Lung (tissue), 11 donors: ENCODE measurements at regions not wholly inside any gene's neighbourhood (a gene's known extent, or its start where the extent isn't known, plus 50 kb on each side); places are given as distances from the start of the nearest gene placed in this dataset.
A peak's percentile ranks its signal among the peaks of the same experiment; 100 is the strongest.

Experiments used
- ATAC-seq: fragments of 200-7000 bp; cut with Tn5 transposase; one replicate; pipeline ENCODE4 v1.9.1; 2020; ENCODE audit warnings: moderate number of reproducible peaks; ENCODE audit not compliant: insufficient read depth, low FRiP score
- DNase-seq, 3 donors: peaks; one replicate each; pipeline ENCODE4 v3.0.0-alpha.2; 2013 to 2017
- H3K27ac ChIP-seq, 2 donors: one replicate each; pipeline ENCODE4 v1.5.1; 2013; ENCODE audit warnings: mild to moderate bottlenecking in 2 of 2, moderate library complexity in 2 of 2, control low read depth in 1 of 2, inconsistent platforms in 1 of 2, low read depth in 1 of 2, low read length in 1 of 2
- H3K27me3 ChIP-seq, 3 donors: one replicate each; pipeline ENCODE4 v1.5.1; 2013; ENCODE audit warnings: low read length in 2 of 3; ENCODE audit not compliant: control insufficient read depth in 3 of 3, insufficient read depth in 3 of 3
- H3K36me3 ChIP-seq, 4 donors: one replicate each; pipeline ENCODE4 v1.5.1; 2013; ENCODE audit warnings: low read length in 4 of 4, mild to moderate bottlenecking in 1 of 4, moderate library complexity in 1 of 4; ENCODE audit not compliant: control insufficient read depth in 4 of 4, insufficient read depth in 4 of 4
- H3K4me1 ChIP-seq, 5 donors: one replicate each; pipeline ENCODE4 v1.5.1; 2013; ENCODE audit warnings: low read length in 5 of 5, mild to moderate bottlenecking in 2 of 5, moderate library complexity in 1 of 5; ENCODE audit not compliant: control insufficient read depth in 5 of 5, insufficient read depth in 5 of 5
- H3K4me3 ChIP-seq: one replicate; pipeline ENCODE4 v1.5.1; 2013; ENCODE audit warnings: mild to moderate bottlenecking, control low read depth, moderate library complexity
- H3K9ac ChIP-seq, 2 donors: one replicate each; pipeline ENCODE4 v1.5.1; 2013; ENCODE audit warnings: low read length in 2 of 2, control low read depth in 1 of 2; ENCODE audit not compliant: insufficient read depth in 1 of 2
- H3K9me3 ChIP-seq, 4 donors: one replicate each; pipeline ENCODE4 v1.5.1; 2013; ENCODE audit warnings: low read length in 3 of 4, mild to moderate bottlenecking in 1 of 4, moderate library complexity in 1 of 4; ENCODE audit not compliant: control insufficient read depth in 4 of 4, insufficient read depth in 3 of 4
- CTCF ChIP-seq: IDR thresholded peaks from 2 replicates; pipeline ENCODE4 v1.5.1; 2012; ENCODE audit warnings: mild to moderate bottlenecking; ENCODE audit errors: control extremely low read depth, extremely low read depth
- WGBS, 2 donors: extraction: QIAGEN DNeasy Blood & Tissue Kit; methylation state at CpG; one replicate each; pipeline ENCODE4 v1.1.7; 2013; 5-methylcytosine and 5-hydroxymethylcytosine counted together
- donor health status: control.
- donor health status: control.
- donor health status: Bipolar disorder and iron deficiency.
- donor health status: healthy.
- donor health status: DM: yes; HTN: yes; CAD: no.

GRCh38 chr2:58984731-58985130 is 743.6 kb upstream of the FANCL start:
- no peaks in the 10 kb centered on the region for H3K36me3 ChIP-seq
- H3K4me3 ChIP-seq = no peak overlapping the region
- ATAC-seq (no peak), DNase-seq (no peak)
- H3K4me1 ChIP-seq = no peaks in the 10 kb centered on the region
- WGBS, 2 donors = 20 to 22% methylated on average over 1 of the region's 1 CpG
- H3K27ac ChIP-seq = no peak overlapping the region
- no peak for TF ChIP-seq CTCF
- H3K27me3 ChIP-seq = no peaks in the 10 kb centered on the region
- H3K9ac ChIP-seq = no peak overlapping the region
- H3K9me3 ChIP-seq = no peaks in the 10 kb centered on the region

GRCh38 chr2:58983111-58983510 is 742.0 kb upstream of the FANCL start:
- DNase-seq = no peak
- no peaks in the 10 kb centered on the region for H3K4me1 ChIP-seq
- ATAC-seq = no peak
- 94% methylated on average over 4 of the region's 4 CpGs for WGBS, 2 donors
- TF ChIP-seq CTCF = no peak
- no peak overlapping the region for H3K9ac ChIP-seq
- H3K9me3 ChIP-seq = no peaks in the 10 kb centered on the region
- no peak overlapping the region for H3K4me3 ChIP-seq
- H3K27ac ChIP-seq = no peak overlapping the region
- no peaks in the 10 kb centered on the region for H3K27me3 ChIP-seq
- no peaks in the 10 kb centered on the region for H3K36me3 ChIP-seq

- DNase-seq = no peak
- Histone ChIP-seq H3K9me3 (no peaks in the 10 kb centered on the region), H3K4me1 (no peaks in the 10 kb centered on the region), H3K27ac (no peak overlapping the region), H3K4me3 (no peak overlapping the region), H3K36me3 (no peaks in the 10 kb centered on the region), H3K9ac (no peak overlapping the region), H3K27me3 (no peaks in the 10 kb centered on the region)
- no peak for TF ChIP-seq CTCF
- ATAC-seq = no peak
- 66 to 80% methylated on average over 7 of the region's 7 CpGs for WGBS, 2 donors
Observed at GRCh38 chr2:58981237-58981636, 740.1 kb upstream of the FANCL start.

GRCh38 chr2:58976375-58977071 is 735.4 kb upstream of the FANCL start:
- Histone ChIP-seq H3K4me3 (no peak overlapping the region), H3K27ac (no peak overlapping the region), H3K9me3 (no peaks in the 10 kb centered on the region), H3K4me1 (peaks cover 0 to 7% (median 0%) of the 10 kb centered on the region in 5 donors), H3K9ac (no peak overlapping the region), H3K36me3 (no peaks in the 10 kb centered on the region), H3K27me3 (no peaks in the 10 kb centered on the region)
- TF ChIP-seq CTCF = no peak
- 67 to 82% methylated on average over 9 of the region's 9 CpGs for WGBS, 2 donors
- peak in 1 of 3 donors; percentile 14 for DNase-seq
- no peak for ATAC-seq
